Hippocampal formation (tissue), 2 donors: ENCODE measurements at regions not wholly inside any gene's neighbourhood (a gene's known extent, or its start where the extent isn't known, plus 50 kb on each side); places are given as distances from the start of the nearest gene placed in this dataset.
"Not testable (repeated sequence)": the region's sequence is repeated elsewhere in the genome, so short reads cannot be mapped to it uniquely, and the experiment has no call there.

Experiments
- DNase-seq, 2 donors: peaks; one replicate each; lab custom pipeline; 2025; lab: John Stamatoyannopoulos, UW

DNA sequence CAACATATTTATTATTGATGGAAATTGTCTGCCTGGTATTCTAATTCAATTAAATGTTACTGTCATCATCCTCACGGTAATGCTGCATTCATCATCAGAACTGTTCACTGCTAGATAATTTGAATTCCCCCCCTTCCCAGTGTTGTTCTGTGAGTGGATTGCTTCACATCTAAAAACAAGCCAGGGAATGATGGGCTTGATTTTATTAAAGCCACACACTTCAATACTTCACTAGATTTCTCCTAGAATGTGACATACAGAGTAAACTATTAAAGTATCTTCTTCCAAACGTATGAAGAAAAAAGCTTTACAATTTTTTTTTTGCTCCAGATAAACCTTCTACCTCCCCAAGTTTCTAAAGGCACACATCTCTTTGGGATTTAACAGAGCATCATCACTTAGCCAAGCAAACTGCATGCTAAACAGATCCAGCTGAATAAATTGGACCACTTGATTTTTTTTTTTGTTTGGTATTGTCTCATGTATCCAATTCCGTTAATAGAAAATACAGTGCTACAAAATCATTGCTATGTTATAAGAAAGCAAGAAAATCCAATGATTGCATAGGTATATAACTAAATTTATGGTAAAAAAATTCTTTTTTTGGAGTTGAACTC lies 692.4 kb downstream of the MTRR start:
- no peak for DNase-seq

DNA sequence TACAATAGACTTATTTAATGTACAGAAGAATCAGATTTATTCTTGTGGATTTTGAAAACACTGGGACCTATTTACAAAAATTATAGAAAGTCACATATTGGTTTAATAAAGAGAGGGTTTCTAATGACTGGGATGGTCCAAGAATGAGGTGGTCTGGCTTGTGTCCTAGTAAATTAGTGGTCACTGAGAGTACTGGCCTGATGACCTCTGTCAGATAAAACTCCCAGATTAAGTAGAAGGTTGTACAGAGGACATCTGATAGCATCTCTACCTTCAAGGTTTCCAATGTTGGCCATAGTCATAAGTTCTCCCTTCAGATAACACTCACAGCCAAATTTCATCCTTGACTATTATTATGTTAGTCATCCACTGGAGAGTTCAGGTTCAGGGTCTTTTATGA lies 692.9 kb downstream of the MTRR start:
- no peak for DNase-seq

DNA sequence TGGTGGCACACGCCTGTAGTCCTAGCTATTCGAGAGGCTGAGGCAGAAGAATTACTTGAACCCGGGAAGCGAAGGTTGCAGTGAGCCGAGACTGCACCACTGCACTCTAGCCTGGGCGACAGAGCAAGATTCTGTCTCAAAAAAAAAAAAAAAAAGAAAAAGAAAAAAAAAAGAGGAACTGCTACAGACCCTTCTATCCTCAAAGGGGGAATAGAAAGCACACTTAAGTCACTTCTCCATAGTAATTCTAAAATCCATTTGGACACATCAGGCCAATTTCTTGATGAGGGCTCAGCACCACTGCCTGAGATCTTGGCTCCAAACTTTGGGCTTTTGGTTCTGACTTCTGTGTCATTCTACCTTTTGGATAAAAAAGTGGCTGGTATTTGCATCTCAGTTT lies 694.6 kb downstream of the MTRR start:
- DNase-seq = not testable (repeated sequence)

DNA sequence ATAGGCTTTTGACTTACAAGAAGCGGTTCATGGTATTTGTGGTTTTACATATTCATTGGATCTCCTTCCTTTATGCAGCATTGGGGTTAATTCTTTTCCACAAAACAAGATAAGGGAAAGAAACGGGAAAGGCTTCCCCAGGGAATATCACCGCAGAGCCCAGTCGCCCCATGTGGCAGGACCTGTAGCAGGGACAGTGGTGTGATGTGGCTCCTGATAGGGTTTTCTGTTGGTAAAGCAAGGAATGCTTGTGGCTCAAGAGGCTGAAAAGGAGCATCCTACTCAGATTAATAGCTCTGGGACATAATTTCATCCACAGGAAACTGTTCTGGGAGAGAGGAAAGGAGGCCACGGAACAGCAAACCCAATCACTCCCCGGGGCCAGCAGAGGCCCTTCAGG lies 699.9 kb downstream of the MTRR start:
- no peak for DNase-seq

DNA sequence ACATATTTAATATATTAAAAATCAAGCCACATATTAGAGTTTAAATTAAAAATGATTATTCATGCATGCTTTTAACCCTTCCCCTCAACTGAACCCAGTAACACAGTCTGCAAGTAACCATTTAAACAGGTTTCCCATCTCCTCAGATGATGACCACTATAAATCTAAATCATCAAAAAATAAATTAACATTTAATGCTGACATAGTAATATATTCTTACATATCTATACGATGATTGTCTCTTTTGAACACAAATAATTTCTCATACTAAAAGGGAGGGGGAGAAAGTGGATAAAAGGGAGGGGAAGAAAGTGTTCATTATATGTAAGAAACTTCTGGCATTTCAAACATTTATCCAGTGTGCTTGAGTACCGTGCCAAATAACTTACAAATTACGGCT lies 701.6 kb downstream of the MTRR start:
- DNase-seq = no peak

DNA sequence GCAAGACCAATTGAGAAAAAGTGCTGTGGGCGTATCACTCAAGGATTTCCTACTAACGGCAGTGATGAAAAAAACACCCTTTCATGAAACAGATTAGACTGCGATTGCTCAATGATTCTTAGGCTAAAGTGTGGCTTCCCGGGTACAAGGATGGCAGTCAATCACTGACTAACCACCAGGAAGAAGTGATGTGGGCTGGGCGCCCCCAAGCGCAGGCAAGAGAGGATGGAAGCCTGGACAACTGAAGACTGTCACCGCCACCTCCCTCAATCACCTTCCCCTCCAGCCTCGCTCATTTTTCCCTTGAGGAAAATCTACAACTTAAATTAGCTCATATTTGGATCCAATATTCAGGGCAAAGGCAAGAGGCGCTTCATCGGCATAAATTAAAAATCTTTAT lies 707.2 kb downstream of the MTRR start:
- no peak for DNase-seq

DNA sequence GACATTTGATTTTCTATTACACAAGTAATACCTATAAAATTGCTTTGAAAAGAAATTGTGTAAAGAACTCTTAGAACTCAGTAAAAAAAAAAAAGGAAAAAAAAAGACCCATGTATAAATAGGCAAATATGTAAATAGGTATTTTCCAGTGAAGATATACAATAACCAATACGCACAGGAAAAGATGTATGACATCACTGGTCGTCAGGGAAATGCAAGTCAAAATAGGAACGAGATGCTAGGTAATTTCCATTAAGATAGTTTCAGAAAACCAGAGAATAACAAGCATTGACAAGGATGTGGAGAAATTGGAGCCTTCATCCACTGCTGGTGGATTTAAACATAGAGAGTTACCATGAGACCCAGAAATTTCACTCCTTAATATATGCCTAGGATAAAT lies 708.8 kb downstream of the MTRR start:
- no peak for DNase-seq

DNA sequence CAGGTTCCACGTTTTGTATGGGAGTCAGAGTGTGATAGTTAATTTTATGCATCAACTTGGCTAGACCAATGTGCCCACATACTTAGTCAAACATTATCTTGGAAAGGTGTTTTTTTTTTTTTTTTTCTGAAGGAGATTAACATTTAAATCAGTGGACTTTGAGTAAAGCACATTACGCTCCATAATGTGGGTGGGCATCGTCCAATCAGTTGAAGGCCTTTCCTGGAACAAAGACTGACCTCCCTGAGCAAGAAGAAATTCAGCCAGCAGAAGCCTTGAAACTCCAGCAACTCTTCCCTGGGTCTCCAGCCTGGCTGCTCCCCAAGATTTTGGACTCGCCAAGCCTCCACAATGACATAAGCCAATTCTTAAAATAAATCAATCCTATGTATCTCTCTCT lies 711.4 kb downstream of the MTRR start:
- no peak for DNase-seq

DNA sequence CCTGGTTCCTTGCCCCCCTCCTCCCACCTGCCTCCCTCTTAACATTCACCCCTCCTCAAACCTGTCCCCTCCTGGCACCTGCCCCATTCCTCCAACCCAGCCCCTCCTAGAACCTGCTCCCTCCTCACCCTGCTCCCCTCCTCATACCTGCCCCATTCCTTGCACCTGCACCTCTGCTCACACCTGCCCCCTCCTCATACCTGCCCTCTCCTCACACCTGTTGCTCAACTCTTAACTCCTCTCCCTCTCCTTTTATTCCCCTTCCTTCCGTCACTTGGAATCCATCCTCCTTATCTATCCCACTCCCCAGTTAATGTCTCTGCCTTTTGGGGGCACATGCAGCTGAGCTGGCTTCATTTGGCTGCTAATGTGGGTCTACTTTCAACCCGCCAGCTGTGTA lies 712.1 kb downstream of the MTRR start:
- no peak for DNase-seq

DNA sequence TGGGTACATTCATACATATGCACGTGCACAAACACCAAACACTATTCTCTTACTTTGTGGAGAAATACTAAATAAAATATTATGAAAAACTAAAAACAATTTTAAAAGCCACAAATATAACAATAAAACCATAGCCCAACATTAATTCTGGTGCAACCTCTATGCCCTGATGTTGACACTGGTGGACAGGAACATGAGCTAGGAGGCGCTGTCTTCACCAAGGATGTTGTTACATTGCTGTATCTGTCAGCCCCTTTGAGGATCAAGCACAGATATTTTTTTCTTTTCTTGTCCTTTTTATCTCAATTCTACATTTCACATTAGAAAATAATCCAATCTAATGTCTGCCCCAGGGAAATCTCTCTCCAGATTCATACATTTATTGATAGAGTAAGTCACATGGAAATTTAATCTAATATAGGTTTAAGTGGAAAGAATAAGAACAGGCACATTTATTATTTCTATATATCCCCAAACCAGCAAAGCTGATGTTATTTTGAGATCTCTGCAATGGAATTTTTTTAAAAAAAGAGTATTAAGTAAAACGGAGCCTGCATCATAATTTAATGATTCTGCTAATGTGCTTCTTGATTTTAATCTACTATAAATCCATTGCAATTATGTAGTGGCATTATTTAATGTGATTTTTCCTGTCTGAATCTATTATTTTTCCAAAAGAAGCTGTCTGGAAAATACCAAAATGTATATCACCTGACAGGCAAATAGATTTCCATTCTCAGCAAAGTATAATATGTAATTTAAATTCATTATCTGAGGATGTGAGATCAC lies 716.5 kb downstream of the MTRR start:
- DNase-seq = no peak

DNA sequence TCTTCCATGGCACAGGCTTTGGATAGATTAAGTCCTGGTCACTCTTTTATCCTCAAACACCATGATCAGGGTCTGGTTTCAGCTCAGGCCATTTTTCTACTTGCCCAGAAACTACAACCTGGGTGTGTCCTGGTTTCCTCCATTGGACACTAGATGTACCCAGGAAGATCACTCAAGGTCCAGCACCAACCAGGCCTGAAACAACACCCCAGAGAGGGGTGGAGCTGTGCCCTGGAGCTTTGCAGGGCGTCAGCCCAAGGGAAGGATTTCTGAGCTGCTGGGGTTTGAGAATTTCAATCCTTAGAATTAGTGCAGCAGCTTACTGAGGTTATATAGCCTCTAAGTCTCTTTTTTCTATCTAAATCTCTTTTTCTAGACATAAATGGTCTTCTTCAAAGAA lies 722.0 kb downstream of the MTRR start:
- no peak for DNase-seq

DNA sequence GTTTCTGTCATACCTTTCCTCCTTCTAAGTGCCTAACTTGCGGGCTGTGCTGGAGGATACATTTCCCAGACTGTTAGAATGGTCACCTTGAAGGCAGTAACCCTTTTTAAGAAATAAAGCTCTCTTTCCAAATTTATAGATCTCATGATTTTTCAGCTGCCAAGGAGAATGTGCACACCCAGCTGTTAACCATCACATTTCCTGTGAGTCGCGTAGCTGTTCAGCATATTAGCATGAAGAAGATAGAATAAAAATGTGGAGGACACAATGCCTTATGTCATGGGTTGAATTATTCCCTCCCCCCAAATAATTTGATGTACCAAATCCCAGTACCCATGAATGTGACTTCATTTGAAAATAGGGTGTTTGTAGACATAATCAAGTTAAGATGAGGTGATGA lies 729.4 kb downstream of the MTRR start:
- DNase-seq = no peak

DNA sequence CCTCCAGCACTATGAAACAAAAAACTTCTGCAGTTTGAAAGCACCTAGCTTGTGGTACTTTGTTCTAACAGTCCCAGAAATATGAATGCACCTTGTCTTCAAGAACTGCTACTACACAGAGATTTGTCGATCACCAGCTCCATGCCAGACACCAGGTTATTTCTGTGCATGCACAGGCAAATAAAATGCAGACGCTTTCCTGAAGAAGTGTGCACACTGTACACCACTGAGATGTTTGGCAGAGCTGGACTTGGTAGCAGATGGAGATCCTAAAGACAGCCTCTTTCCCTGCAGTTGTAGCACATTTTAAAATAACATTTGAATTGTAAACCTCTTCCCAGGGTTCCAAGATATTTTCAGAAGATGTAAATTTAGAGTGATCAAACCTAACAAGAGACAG lies 730.0 kb downstream of the MTRR start:
- DNase-seq = peak in 1 of 2 donors; percentile 34

DNA sequence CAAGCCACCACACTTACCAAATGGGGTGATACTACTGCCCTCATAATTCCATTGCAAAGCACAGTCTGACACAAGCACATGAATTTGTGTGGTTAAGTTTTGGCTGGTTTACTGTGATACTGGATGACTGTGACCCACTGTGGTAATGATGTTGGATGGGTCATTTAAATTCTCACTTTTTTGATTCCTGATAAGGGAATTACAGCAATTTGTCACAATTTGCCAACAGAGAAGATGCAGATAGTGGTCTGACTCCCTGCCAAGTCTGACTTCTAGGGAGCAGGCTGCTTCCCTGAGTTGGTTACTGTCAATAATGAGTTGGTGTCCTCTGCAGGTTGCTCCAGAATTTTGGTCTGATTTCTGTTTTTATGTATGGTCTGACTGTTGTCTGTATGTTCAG lies 731.9 kb downstream of the MTRR start:
- DNase-seq = no peak

DNA sequence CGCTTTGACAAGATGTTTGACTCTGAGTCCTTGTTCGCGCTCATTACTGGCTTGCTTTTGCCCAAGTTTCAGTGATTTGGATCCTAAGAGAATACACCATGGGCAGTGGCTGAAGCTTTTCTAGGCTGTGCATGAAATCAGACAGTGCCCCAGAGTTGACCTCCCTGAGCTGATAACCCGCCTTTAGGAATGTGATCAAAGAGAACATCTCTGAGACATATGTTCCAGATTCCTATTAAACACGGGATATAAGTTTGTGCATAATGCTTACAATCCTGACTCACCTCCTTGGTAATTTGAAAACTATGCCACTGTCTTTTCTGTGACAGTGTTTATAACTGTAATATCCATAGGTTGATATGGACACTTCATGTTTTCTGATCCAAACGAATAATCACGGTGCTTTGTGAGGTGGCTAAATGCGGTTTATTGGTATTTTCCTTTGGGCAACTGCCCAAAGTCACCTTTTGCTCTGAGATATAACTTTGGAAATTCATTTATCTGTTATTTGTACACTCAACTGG lies 732.9 kb downstream of the MTRR start:
- no peak for DNase-seq

DNA sequence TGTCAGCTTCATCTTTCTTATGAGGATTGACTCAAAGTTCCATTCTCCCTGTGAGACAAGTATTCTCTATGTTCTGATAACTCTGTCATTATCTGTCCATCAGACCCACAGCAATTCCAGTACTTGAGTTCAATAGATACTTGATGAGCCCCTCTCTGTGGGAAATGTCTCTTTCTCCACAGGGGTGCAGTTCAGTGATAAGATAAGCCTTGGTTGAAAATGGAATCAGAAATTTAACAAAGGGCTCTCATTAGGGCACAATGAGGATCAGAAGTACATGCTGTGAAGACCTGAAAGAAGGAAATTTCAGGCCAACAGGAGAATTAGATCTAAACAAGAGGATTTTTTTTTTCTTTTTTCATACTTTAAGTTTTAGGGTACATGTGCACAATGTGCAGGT lies 737.3 kb downstream of the MTRR start:
- no peak for DNase-seq

DNA sequence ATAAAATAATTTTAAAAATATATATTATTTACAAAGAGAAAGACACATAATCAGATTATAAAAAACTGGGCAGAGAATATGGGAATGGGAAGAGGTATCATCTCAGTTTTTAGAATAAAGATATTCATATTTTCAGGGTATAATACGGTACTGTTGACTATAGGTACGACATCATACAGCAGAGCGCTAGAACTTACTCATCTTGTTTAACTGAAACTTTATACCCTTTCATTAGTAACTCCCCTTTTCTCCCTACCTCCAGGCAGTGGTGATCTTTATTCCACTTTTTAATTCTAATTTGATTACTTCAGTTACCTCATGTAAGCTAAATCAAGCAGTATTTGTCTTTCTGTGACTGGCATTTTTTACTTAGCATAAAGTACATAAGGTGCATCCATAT lies 742.1 kb downstream of the MTRR start:
- DNase-seq = no peak

DNA sequence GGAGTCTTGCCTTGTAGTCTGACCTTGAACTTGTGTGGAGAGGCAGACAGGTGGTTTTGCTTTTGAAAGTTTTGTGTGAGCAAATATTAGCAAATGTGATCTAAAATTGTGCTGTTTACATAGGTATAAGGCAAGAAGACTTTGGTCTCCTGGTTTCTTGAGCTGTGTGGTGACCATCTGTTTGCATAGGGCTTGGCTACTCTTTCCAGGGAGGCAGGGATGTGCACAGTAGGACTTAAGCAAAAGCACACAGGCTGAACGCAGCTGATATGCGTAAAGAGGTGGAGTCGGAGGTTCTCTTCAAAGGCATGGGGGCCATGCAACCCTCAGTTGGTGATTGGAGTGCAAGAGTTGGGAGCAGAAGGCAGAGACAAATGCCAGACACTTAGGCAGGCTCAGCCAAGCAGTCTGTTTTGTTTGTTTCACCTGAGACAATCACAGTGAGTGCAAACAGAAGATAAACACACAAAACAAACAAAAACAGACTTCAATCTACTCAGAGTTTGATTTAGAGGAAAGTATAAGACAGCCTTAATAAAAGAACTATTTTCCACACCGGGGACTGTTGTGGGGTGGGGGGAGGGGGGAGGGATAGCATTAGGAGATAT lies 744.2 kb downstream of the MTRR start:
- no peak for DNase-seq

DNA sequence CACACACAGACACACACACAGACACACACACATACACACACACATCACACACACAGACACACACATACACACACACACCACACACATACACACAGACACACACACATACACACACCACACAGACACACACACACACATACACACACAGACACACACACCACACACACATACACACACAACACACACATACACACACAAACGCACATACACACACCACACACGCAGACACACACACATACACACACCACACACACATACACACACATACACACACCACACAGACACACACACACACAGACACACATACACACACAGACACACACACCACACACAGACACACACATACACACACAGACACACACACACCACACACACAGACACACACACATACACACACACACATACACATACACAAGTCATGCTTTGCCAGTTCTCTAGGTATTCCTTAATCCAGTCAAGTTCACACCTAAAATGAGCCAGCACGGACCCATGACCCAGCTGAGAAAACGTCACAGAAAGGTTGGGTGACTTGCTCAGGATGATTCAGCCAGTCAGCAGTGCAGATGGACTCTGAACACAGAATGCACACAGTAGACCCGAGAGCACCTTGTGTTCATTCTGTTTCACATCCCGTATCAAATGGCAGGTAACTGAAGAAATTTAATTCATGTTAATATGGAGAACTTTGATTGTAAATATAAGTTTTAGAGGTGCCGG lies 746.4 kb downstream of the MTRR start:
- DNase-seq = no peak

DNA sequence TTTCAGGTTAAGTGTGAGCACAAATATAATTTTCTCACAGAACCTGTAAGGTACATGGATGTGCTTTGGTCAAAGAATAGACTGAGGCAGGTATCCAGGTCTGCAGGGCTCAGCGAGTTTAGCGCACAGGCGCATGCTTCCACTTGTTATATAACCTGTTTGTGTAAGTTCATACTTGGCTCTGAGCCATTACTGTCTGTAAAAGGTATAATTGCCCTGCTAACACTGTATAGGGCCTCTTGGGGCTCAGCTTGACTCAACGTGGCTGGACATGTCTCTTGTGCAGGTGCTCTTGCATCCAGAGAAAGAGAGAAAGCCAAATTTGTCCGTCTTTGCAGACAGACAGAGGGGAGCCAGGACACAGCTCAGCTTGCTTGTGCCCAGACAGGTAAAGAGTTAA lies 759.6 kb downstream of the MTRR start:
- no peak for DNase-seq

DNA sequence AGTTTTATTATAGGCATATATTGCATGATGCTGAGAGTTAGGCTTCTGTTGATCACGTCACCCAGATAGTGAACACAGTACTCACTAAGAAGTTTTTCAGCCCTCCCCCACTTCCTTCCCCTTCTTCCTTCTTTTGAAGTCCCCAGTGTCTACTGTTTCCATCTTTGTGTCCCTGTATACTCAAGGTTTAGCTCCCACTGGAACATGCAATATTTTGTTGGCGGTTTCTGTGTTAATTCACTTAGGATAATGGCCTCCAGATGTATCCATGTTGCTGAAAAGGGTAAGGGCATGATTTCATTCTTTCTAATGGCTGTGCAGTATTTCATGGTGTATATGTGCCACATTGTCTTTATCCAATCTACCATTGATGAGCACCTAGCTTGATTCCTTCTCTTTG lies 764.3 kb downstream of the MTRR start:
- DNase-seq = no peak

DNA sequence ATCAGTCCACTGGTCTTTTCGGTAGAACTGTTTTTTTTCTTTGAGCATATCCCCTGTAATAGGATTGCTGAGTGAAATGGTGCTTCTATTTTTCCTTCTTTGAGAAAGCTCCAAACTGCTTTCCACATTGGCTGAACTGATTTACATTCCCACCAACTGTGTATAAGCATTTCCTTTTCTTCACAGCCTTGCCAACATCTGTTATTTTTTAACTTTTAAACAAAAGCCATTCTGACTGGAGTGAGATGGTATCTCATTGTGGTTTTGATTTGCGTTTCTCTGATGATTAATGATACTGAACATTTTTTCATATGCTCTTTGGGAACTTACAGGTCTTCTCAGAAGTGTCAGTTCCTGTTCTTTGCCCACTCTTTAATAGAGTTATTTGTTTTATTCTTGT lies 764.7 kb downstream of the MTRR start:
- DNase-seq = no peak

DNA sequence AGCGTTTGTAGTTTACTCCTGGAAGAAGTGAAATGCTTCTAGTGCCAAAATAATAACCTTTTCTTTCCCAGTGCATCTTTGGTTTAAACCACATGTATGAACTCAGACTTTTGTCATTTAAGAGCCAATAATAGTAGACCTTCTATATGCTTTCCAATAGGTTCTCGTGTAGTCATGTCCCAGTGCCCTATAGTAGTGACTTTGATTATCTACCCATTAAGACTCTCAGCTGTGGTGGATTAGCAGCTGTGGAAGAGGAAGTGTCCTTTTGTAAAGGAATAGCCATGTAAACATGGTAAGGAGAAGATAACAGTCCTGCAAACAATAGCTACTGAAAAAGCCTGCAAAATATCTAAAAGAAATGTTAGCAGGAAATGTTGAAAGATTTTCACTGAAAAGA lies 765.3 kb downstream of the MTRR start:
- no peak for DNase-seq
